ENCODE measurements at regions not wholly inside any gene's neighbourhood (a gene's known extent, or its start where the extent isn't known, plus 50 kb on each side); places are given as distances from the start of the nearest gene placed in this dataset.
A peak's percentile ranks its signal among the peaks of the same experiment; 100 is the strongest.

GRCh38 chr6:11413117-11413687 lies 124.3 kb upstream of the TMEM170B start:
- no peaks in the 10 kb centered on the region for H4K20me1 ChIP-seq (ENCODE audit: control insufficient read depth, insufficient read depth)
- intact Hi-C loops (cut with micrococcal nuclease; ENCODE audit: unreplicated experiment) = loop anchor here (2.0 kb wide), 1 partner anchor 46 kb away; no protein-coding TSS in a partner anchor
- H2AFZ ChIP-seq (ENCODE audit: control insufficient read depth, low read depth, low read length) = no peak overlapping the region
- ATAC-seq (peak; percentile 44), DNase-seq (ENCODE audit: low read depth, low spot score) (no peak), FAIRE-seq (no peak)
- 0 out of 2 replicates have a peak overlapping the region, but pooled peaks have one; percentile 6 for H3K27ac ChIP-seq (ENCODE audit: control insufficient read depth, insufficient read depth)
- no peaks in the 10 kb centered on the region for H3K36me3 ChIP-seq (ENCODE audit: control insufficient read depth in 2 of 2, insufficient read depth in 2 of 2, low read length in 1 of 2)
- POLR2A ChIA-PET = interaction anchor here (1.2 to 3.0 kb wide), 3 partner anchors 32 to 52 kb away, joined by 4 to 31 read pairs (median 5); no protein-coding TSS in a partner anchor
- H3K4me2 ChIP-seq (ENCODE audit: control insufficient read depth, insufficient read depth) = peak overlapping the region; percentile 69
- H3K9me3 ChIP-seq (replicated peaks; ENCODE audit: control insufficient read depth, insufficient read depth, low read length) = peaks cover 10% of the 10 kb centered on the region
- WGBS (ENCODE audit: insufficient coverage, insufficient replicate concordance, low lambda C conversion rate, missing lambda C conversion rate) = 74% methylated on average over 6 of the region's 6 CpGs
- SMC1A ChIA-PET (ENCODE audit: uncharacterized antibody, unreplicated experiment) = interaction anchor here (0.8 to 5.5 kb wide), 24 partner anchors 8 to 183 kb away, joined by 3 to 110 read pairs (median 6); no protein-coding TSS in a partner anchor
- RAD21 ChIA-PET (ENCODE audit: unreplicated experiment) = interaction anchor here (0.7 to 5.7 kb wide), 17 partner anchors 9 to 269 kb away, joined by 3 to 86 read pairs (median 4); no protein-coding TSS in a partner anchor
- no peak overlapping the region for H3K4me3 ChIP-seq
- H3K27me3 ChIP-seq (replicated peaks in 1 of 2; ENCODE audit: control insufficient read depth in 2 of 2, insufficient read depth in 2 of 2, low read length in 1 of 2) = no peaks in the 10 kb centered on the region
- in situ Hi-C loops (cut with MboI) = no loop called here
- no peaks in the 10 kb centered on the region for H3K79me2 ChIP-seq (ENCODE audit: control insufficient read depth, insufficient read depth, low read length)
- H3K4me1 ChIP-seq (ENCODE audit: control insufficient read depth, insufficient read depth, low read length) = peaks cover 30% of the 10 kb centered on the region
- CTCF ChIA-PET = interaction anchor here (0.6 to 3.8 kb wide), 10 partner anchors 11 to 181 kb away, joined by 3 to 25 read pairs (median 4); partner anchors contain the start of gene NEDD9
- no TSS peak for BruUV-seq (replicated peaks)
- H3K9ac ChIP-seq (ENCODE audit: control insufficient read depth, insufficient read depth, low read length) = no peak overlapping the region
- TF ChIP-seq TARDBP (IDR thresholded peaks at IDR 0.05; ENCODE audit: borderline replicate concordance) (no peak), YY1 (IDR thresholded peaks at IDR 0.05; ENCODE audit: low read depth, low read length) (peak; percentile 67; the same call in 1 of the 2 replicates), IKZF2 (IDR thresholded peaks at IDR 0.05) (0 out of 4 replicates have a peak, but pooled peaks of 1 of the 2 experiments have one; percentile 15), NFIC (IDR thresholded peaks at IDR 0.05; ENCODE audit: low read depth, low read length) (peak; percentile 40; the same call in 1 of the 2 replicates), JUNB (IDR thresholded peaks at IDR 0.05) (no peak), RCOR1 (conservative IDR thresholded peaks at IDR 0.05; ENCODE audit: low read depth, low read length) (no peak), MTA3 (IDR thresholded peaks at IDR 0.05; ENCODE audit: borderline replicate concordance, low read length) (peak; percentile 83), ATF2 (IDR thresholded peaks at IDR 0.05; ENCODE audit: low read length) (peak; percentile 55; the same call in 1 of the 2 replicates), ESRRA (IDR thresholded peaks at IDR 0.05; ENCODE audit: low read length) (no peak), ZBTB4 (CRISPR knock-in tag; IDR thresholded peaks at IDR 0.05) (no peak), CTCF (IDR thresholded peaks at IDR 0.05 in 2 of 3, conservative IDR thresholded peaks at IDR 0.05 in 1 of 3; ENCODE audit: control insufficient read depth in 2 of 3, extremely low read depth in 1 of 3, insufficient read depth in 1 of 3, low read depth in 3 of 3, low read length in 3 of 3) (peak in 2 of 3 experiments; percentile 7 to 8; a peak in 1 of 6 replicates)
- TF ChIP-seq, protein P1, sequence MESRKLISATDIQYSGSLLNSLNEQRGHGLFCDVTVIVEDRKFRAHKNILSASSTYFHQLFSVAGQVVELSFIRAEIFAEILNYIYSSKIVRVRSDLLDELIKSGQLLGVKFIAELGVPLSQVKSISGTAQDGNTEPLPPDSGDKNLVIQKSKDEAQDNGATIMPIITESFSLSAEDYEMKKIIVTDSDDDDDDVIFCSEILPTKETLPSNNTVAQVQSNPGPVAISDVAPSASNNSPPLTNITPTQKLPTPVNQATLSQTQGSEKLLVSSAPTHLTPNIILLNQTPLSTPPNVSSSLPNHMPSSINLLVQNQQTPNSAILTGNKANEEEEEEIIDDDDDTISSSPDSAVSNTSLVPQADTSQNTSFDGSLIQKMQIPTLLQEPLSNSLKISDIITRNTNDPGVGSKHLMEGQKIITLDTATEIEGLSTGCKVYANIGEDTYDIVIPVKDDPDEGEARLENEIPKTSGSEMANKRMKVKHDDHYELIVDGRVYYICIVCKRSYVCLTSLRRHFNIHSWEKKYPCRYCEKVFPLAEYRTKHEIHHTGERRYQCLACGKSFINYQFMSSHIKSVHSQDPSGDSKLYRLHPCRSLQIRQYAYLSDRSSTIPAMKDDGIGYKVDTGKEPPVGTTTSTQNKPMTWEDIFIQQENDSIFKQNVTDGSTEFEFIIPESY (IDR thresholded peaks at IDR 0.05) = 0 out of 2 replicates have a peak, but pooled peaks have one; percentile 66
- TF ChIP-seq, protein P2, sequence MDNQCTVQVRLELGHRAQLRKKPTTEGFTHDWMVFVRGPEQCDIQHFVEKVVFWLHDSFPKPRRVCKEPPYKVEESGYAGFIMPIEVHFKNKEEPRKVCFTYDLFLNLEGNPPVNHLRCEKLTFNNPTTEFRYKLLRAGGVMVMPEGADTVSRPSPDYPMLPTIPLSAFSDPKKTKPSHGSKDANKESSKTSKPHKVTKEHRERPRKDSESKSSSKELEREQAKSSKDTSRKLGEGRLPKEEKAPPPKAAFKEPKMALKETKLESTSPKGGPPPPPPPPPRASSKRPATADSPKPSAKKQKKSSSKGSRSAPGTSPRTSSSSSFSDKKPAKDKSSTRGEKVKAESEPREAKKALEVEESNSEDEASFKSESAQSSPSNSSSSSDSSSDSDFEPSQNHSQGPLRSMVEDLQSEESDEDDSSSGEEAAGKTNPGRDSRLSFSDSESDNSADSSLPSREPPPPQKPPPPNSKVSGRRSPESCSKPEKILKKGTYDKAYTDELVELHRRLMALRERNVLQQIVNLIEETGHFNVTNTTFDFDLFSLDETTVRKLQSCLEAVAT (IDR thresholded peaks at IDR 0.05) = peak; percentile 57

All from GM12878 (cell line).